Muscle layer of duodenum (tissue), 2 donors: ENCODE measurements at regions not wholly inside any gene's neighbourhood (a gene's known extent, or its start where the extent isn't known, plus 50 kb on each side); places are given as distances from the start of the nearest gene placed in this dataset.

Experiments used
- H3K27ac ChIP-seq: one replicate; pipeline ENCODE4 v1.7.0; 2013; ENCODE audit warnings: mild to moderate bottlenecking, low read length
- H3K27me3 ChIP-seq: one replicate; pipeline ENCODE4 v1.7.0; 2013; ENCODE audit warnings: low read depth, mild to moderate bottlenecking, control low read depth, low read length
- H3K36me3 ChIP-seq, 2 donors: one replicate each; pipeline ENCODE4 v1.7.0; 2013; ENCODE audit warnings: low read length in 2 of 2, control low read depth in 1 of 2, mild to moderate bottlenecking in 1 of 2; ENCODE audit not compliant: insufficient read depth in 2 of 2, control insufficient read depth in 1 of 2
- H3K4me1 ChIP-seq, 2 donors: one replicate each; pipeline ENCODE4 v1.7.0; 2013; ENCODE audit warnings: low read length in 2 of 2, mild to moderate bottlenecking in 2 of 2, control low read depth in 1 of 2, moderate library complexity in 1 of 2; ENCODE audit not compliant: insufficient read depth in 2 of 2, control insufficient read depth in 1 of 2
- H3K4me3 ChIP-seq, 2 donors: one replicate each; pipeline ENCODE4 v1.7.0; 2013; ENCODE audit warnings: low read length in 2 of 2, low read depth in 1 of 2, mild to moderate bottlenecking in 1 of 2
- H3K9me3 ChIP-seq, 2 donors: one replicate each; pipeline ENCODE4 v1.7.0; 2013; ENCODE audit warnings: low read length in 2 of 2, control low read depth in 1 of 2, mild to moderate bottlenecking in 1 of 2; ENCODE audit not compliant: control insufficient read depth in 1 of 2
- donor health status: healthy.

DNA sequence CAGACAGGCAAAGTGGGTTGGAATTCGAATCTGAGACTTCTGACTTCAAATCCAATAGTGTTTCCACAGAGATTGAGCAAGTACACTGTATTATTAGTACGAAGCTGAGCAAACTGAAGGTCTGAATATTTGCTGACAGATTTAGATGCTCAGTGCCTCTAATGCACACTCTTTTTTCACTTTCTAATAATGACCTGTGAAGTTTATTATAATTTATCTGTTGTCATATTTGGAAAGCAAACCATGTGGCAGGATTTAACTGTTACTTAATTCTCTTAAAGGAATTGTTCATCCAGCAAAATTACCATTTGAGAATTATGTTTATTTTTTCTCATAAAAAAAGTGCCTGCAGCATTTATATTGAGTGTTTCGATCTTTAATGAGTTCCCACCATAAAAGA, 277.3 kb downstream of the DMRT2 start:
- H3K36me3 ChIP-seq, result no peaks in the 10 kb centered on the region
- no peaks in the 10 kb centered on the region for H3K4me1 ChIP-seq
- H3K4me3 ChIP-seq, result no peak overlapping the region
- no peak overlapping the region for H3K27ac ChIP-seq
- no peaks in the 10 kb centered on the region for H3K9me3 ChIP-seq
- no peaks in the 10 kb centered on the region for H3K27me3 ChIP-seq

- H3K27ac ChIP-seq, result no peak overlapping the region
- no peaks in the 10 kb centered on the region for H3K36me3 ChIP-seq
- H3K27me3 ChIP-seq, result no peaks in the 10 kb centered on the region
- no peaks in the 10 kb centered on the region for H3K4me1 ChIP-seq
- no peaks in the 10 kb centered on the region for H3K9me3 ChIP-seq
- H3K4me3 ChIP-seq, result no peak overlapping the region
These were observed 278.2 kb downstream of the DMRT2 start for GRCh38 chr9:1328341-1328740.

- H3K36me3 ChIP-seq, result no peaks in the 10 kb centered on the region
- no peaks in the 10 kb centered on the region for H3K27me3 ChIP-seq
- no peaks in the 10 kb centered on the region for H3K9me3 ChIP-seq
- no peaks in the 10 kb centered on the region for H3K4me1 ChIP-seq
- H3K27ac ChIP-seq, result no peak overlapping the region
- no peak overlapping the region for H3K4me3 ChIP-seq
These were observed 281.4 kb downstream of the DMRT2 start for GRCh38 chr9:1331546-1332038.

DNA sequence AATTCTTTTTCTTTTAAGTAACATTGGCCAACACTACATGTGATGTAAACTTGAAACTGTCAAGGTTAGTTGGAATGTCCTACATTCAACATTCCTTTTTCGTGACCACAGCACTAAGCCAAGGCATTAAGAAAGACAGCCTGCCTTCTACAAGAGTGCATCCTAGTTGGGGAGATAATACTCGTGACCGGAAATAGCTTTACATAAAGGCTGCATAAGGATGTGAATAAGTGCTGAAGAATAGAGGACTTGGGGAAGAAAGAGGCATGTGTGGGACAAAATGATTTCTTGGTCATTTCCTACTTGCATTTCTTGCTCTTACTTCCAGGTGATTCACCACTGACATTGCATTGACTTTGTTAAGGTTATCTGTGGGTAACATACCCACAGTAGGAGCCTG, 282.0 kb downstream of the DMRT2 start:
- no peaks in the 10 kb centered on the region for H3K36me3 ChIP-seq
- no peaks in the 10 kb centered on the region for H3K4me1 ChIP-seq
- H3K9me3 ChIP-seq, result no peaks in the 10 kb centered on the region
- H3K27me3 ChIP-seq, result no peaks in the 10 kb centered on the region
- no peak overlapping the region for H3K27ac ChIP-seq
- no peak overlapping the region for H3K4me3 ChIP-seq

DNA sequence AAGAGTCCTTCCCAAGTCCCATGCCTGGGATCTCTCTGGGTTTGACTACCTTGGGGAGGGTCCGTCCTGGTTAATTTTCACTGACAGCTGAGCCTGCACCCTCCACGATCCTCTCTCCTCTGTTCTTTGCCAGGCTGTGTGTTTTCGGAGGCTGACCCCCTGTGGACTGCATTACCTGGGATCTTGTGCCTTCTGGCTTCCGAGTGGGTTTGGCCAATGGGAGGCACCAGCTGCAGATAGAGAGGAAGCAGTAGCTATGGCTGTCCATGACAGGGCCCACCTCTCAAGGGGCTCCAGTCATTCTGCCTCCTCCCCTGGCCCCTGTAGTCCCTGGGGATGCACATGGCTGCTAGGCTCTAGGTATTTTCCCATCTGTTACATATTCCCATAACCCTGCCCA, 285.0 kb downstream of the DMRT2 start:
- no peak overlapping the region for H3K4me3 ChIP-seq
- H3K36me3 ChIP-seq, result no peaks in the 10 kb centered on the region
- no peaks in the 10 kb centered on the region for H3K4me1 ChIP-seq
- H3K27me3 ChIP-seq, result no peaks in the 10 kb centered on the region
- H3K27ac ChIP-seq, result no peak overlapping the region
- H3K9me3 ChIP-seq, result peaks cover 0 to 3% of the 10 kb centered on the region in 2 donors

DNA sequence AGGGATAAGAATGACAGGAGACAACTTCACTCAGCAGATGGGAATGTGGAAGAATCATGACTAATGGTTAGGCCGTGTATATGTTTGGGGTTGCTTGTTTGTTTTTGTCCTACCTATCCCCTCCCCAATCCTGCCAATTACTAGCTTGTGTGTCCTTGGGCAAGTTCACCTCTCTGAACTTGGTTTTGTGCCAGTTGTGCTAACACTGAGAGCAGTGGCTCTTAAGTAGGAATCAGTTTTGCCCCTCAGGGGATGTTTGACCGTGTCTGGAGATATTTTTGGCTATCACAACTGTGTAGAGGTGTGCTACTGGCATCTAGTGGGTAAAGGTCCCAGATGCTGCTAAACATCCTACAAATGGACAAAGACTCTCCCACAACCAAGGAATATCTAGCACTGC, 287.0 kb downstream of the DMRT2 start:
- Histone ChIP-seq H3K9me3 (peaks cover 0 to 3% of the 10 kb centered on the region in 2 donors), H3K27me3 (no peaks in the 10 kb centered on the region), H3K4me1 (no peaks in the 10 kb centered on the region), H3K36me3 (no peaks in the 10 kb centered on the region), H3K4me3 (no peak overlapping the region), H3K27ac (no peak overlapping the region)

DNA sequence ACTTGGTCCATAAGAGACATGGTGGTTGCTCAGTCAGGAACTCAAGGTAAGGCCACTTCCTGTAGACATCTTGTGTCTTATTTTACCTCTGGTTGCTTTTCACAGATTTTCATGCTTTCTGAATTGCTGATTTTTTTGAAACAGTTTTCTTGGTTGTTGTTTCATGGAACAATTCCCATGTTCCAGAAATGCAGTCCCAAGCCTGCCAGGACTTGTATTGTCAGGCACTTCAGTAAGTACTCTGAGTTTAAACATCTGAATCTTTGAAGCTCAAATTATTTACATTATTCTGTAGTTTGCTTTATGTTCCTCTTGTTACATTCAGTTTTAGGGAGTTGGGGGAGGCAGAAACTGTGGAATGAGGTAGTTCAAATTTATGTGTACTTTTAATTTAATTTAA, 290.2 kb downstream of the DMRT2 start:
- Histone ChIP-seq H3K27me3 (no peaks in the 10 kb centered on the region), H3K9me3 (peaks cover 0 to 7% of the 10 kb centered on the region in 2 donors), H3K27ac (no peak overlapping the region), H3K36me3 (no peaks in the 10 kb centered on the region), H3K4me3 (no peak overlapping the region), H3K4me1 (no peaks in the 10 kb centered on the region)

DNA sequence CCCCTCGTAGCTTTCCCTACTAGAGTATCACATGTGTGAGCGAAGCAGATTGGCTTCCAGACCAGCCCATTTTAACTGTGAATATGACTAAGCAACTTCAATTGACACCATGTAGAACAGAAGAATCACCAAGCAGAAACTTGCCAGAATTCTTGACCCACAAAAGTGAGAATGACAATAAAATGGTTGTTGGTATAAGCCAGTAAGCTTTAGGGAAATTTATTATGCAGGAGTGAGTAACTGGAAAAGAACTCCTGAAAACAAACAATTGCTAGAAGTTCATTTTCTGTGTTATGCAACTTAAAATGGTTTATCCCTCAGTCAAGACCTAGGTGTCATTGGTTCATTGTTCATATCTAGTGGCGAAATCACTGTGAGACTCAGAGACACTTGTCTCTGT, 303.1 kb downstream of the DMRT2 start:
- H3K27me3 ChIP-seq, result no peaks in the 10 kb centered on the region
- no peak overlapping the region for H3K27ac ChIP-seq
- H3K9me3 ChIP-seq, result no peaks in the 10 kb centered on the region
- H3K36me3 ChIP-seq, result no peaks in the 10 kb centered on the region
- no peak overlapping the region for H3K4me3 ChIP-seq
- no peaks in the 10 kb centered on the region for H3K4me1 ChIP-seq

GRCh38 chr9:1354086-1354485, 303.9 kb downstream of the DMRT2 start:
- Histone ChIP-seq H3K4me1 (no peaks in the 10 kb centered on the region), H3K27ac (no peak overlapping the region), H3K36me3 (no peaks in the 10 kb centered on the region), H3K27me3 (no peaks in the 10 kb centered on the region), H3K4me3 (no peak overlapping the region), H3K9me3 (no peaks in the 10 kb centered on the region)

DNA sequence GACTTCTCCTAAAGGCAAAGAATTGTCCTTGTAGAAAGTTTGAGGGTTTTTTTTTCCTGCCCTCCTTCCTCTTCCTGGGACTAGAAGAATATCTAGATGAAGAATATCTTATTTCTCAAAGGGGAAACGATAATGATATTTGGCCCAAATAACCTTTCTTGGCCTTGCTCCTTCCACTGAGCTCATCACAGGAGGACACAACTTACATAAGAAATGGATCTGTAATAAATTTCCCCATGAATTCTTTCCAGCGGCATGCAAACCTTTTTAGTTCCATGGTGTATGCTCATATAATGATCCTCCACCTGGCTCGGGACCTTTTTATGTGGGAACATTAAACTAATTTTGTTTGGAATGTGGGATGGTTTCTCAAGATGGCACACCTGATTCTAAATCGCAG, 304.4 kb downstream of the DMRT2 start:
- Histone ChIP-seq H3K36me3 (no peaks in the 10 kb centered on the region), H3K4me1 (no peaks in the 10 kb centered on the region), H3K27ac (no peak overlapping the region), H3K27me3 (no peaks in the 10 kb centered on the region), H3K9me3 (no peaks in the 10 kb centered on the region), H3K4me3 (no peak overlapping the region)

DNA sequence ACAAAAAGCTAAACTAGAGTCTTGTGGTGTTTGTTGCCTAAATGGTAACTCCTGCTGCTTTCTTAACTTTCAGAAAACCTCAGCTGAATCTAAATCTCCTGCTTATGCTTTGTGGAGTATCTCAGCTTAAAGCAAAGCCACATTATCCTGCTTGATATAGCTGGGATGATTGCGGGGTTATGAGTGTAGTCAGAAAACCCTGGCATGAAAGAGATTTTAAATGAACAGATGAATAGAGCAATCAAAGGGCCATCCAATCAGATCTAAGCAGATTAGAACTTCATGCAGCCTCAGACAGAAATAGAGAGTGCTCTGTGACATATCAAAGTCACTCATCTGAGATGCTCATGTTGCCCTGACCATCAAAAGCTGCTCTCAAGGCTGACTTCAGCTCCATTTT, 305.5 kb downstream of the DMRT2 start:
- Histone ChIP-seq H3K27me3 (no peaks in the 10 kb centered on the region), H3K36me3 (no peaks in the 10 kb centered on the region), H3K9me3 (no peaks in the 10 kb centered on the region), H3K27ac (no peak overlapping the region), H3K4me3 (no peak overlapping the region), H3K4me1 (no peaks in the 10 kb centered on the region)

- Histone ChIP-seq H3K27ac (no peak overlapping the region), H3K4me1 (no peaks in the 10 kb centered on the region), H3K9me3 (no peaks in the 10 kb centered on the region), H3K36me3 (no peaks in the 10 kb centered on the region), H3K27me3 (no peaks in the 10 kb centered on the region), H3K4me3 (no peak overlapping the region)
These were observed 312.7 kb downstream of the DMRT2 start for GRCh38 chr9:1362845-1363244.
